ENCODE measurements at regions not wholly inside any gene's neighbourhood (a gene's known extent, or its start where the extent isn't known, plus 50 kb on each side); places are given as distances from the start of the nearest gene placed in this dataset.

DNA sequence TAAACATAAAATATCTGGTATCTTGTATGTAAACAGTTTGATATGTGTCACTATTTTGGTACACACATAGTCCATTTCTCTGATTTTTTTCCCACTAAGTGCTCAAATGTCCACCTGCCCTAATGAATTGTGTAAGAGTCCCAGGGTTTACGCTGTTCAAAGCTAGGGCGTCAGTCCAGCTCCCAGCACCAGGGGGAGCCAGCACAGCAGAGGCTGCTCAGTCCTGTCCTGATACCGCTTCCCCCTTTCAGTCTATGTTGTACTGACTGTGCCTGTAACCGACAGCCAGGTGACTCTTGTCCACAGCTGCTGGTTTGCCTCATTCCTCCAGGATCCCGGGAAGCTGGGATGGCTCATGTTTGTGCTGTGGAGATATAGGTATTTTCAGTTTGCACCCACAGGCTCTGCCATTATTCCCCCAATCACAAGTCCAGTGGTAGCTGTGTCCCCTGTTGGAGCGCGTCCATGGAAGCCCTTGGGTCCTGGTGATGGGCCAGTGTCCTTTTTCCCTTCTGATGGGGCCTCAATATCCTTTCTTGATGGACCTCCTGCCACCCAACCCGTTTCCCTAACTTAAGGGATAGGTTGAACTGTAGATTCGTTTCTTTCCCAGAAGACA, 242.0 kb downstream of the NEDD1 start:
- Histone ChIP-seq H3K4me2 (no peak overlapping the region), H3K9me2 (ENCODE audit: insufficient read depth) (no peaks in the 10 kb centered on the region), H2AFZ (no peak overlapping the region), H3K27me3 (ENCODE audit: insufficient read depth, low read depth) (peaks cover 19% of the 10 kb centered on the region; the same call in 1 of the 2 replicates), H3K36me3 (ENCODE audit: low read depth) (no peaks in the 10 kb centered on the region), H3K79me2 (ENCODE audit: low read depth) (no peaks in the 10 kb centered on the region), H3K27ac (no peak overlapping the region), H3K9me3 (ENCODE audit: insufficient read depth, low read depth) (no peaks in the 10 kb centered on the region), H3K4me3 (no peak overlapping the region), H3F3A (ENCODE audit: insufficient read depth, low read depth) (no peaks in the 10 kb centered on the region), H3K4me1 (replicated peaks; ENCODE audit: insufficient read depth) (no peaks in the 10 kb centered on the region), H4K20me1 (ENCODE audit: insufficient read depth) (no peaks in the 10 kb centered on the region)
- TF ChIP-seq CTCF (conservative IDR thresholded peaks at IDR 0.05): peak; percentile 71
- no peak for TF ChIP-seq EZH2 (IDR thresholded peaks at IDR 0.05; ENCODE audit: low read depth)
- no TSS peak for BruUV-seq (replicated peaks)
- ChIA-PET POLR2A (ENCODE audit: unreplicated experiment) (no interaction called here), CTCF (no interaction called here)
- intact Hi-C loops (cut with micrococcal nuclease; ENCODE audit: unreplicated experiment): loop anchor here (1.0 kb wide), 1 partner anchor 1248 kb away; no protein-coding TSS in a partner anchor
- peak in 1 of 2 experiments; percentile 41 for DNase-seq

GRCh38 chr12:97151481-97151880, 244.4 kb downstream of the NEDD1 start:
- POLR2A ChIA-PET (ENCODE audit: unreplicated experiment): no interaction called here

DNA sequence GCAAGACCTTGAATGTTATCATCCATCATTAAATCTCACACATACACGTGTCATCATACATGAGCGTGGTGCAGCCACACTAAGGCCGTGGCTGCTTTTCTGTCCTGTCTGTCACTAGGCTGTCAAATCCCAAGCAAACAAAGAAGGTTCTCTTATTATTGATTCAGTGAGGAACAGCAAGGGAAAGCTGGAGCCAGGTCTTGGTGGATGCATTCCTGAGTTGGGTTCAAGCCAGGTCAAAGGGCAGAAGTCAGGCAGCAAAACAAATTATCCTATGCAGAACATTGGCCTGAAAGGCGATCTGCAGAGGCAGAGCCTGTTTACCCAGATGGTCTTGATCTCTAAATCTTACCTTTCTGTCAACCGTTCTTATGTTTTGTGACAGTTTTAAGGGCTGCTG, 252.3 kb downstream of the NEDD1 start:
- ChIA-PET CTCF (no interaction called here), POLR2A (ENCODE audit: unreplicated experiment) (no interaction called here)
- H3K4me3 ChIP-seq: no peak overlapping the region
- H3K36me3 ChIP-seq (ENCODE audit: low read depth): no peaks in the 10 kb centered on the region
- no peaks in the 10 kb centered on the region for H3K79me2 ChIP-seq (ENCODE audit: low read depth)
- H3K9me3 ChIP-seq (ENCODE audit: insufficient read depth, low read depth): no peaks in the 10 kb centered on the region
- no peak overlapping the region for H3K27ac ChIP-seq
- intact Hi-C loops (cut with micrococcal nuclease; ENCODE audit: unreplicated experiment): no loop called here
- H3K4me2 ChIP-seq: no peak overlapping the region
- no peak overlapping the region for H2AFZ ChIP-seq
- TF ChIP-seq CTCF (conservative IDR thresholded peaks at IDR 0.05) (no peak), EZH2 (IDR thresholded peaks at IDR 0.05; ENCODE audit: low read depth) (no peak)
- no TSS peak for BruUV-seq (replicated peaks)
- no peaks in the 10 kb centered on the region for H3K4me1 ChIP-seq (replicated peaks; ENCODE audit: insufficient read depth)
- DNase-seq: no peak
- no peaks in the 10 kb centered on the region for H3F3A ChIP-seq (ENCODE audit: insufficient read depth, low read depth)
- H3K27me3 ChIP-seq (ENCODE audit: insufficient read depth, low read depth): no peaks in the 10 kb centered on the region
- no peaks in the 10 kb centered on the region for H4K20me1 ChIP-seq (ENCODE audit: insufficient read depth)
- H3K9me2 ChIP-seq (ENCODE audit: insufficient read depth): no peaks in the 10 kb centered on the region

More at GRCh38 chr12:97151481-97151880, 244.4 kb downstream of the NEDD1 start:
- Histone ChIP-seq H3K4me3 (no peak overlapping the region), H3K27me3 (ENCODE audit: insufficient read depth, low read depth) (peaks cover 4% of the 10 kb centered on the region; the same call in 1 of the 2 replicates), H3F3A (ENCODE audit: insufficient read depth, low read depth) (no peaks in the 10 kb centered on the region), H3K27ac (no peak overlapping the region), H4K20me1 (ENCODE audit: insufficient read depth) (no peaks in the 10 kb centered on the region), H3K9me3 (ENCODE audit: insufficient read depth, low read depth) (no peaks in the 10 kb centered on the region), H3K79me2 (ENCODE audit: low read depth) (no peaks in the 10 kb centered on the region), H3K9me2 (ENCODE audit: insufficient read depth) (no peaks in the 10 kb centered on the region), H3K4me2 (no peak overlapping the region), H3K36me3 (ENCODE audit: low read depth) (no peaks in the 10 kb centered on the region), H2AFZ (no peak overlapping the region), H3K4me1 (replicated peaks; ENCODE audit: insufficient read depth) (no peaks in the 10 kb centered on the region)
- DNase-seq: no peak
- TF ChIP-seq EZH2 (IDR thresholded peaks at IDR 0.05; ENCODE audit: low read depth): no peak
- CTCF ChIA-PET: no interaction called here
- no TSS peak for BruUV-seq (replicated peaks)
- intact Hi-C loops (cut with micrococcal nuclease; ENCODE audit: unreplicated experiment): no loop called here

GRCh38 chr12:97160277-97160676, 253.2 kb downstream of the NEDD1 start:
- Histone ChIP-seq H3K4me2 (no peak overlapping the region), H3K4me3 (no peak overlapping the region), H3K36me3 (ENCODE audit: low read depth) (no peaks in the 10 kb centered on the region), H2AFZ (no peak overlapping the region), H3K27me3 (ENCODE audit: insufficient read depth, low read depth) (no peaks in the 10 kb centered on the region), H3K9me2 (ENCODE audit: insufficient read depth) (no peaks in the 10 kb centered on the region), H4K20me1 (ENCODE audit: insufficient read depth) (no peaks in the 10 kb centered on the region), H3K27ac (no peak overlapping the region), H3K4me1 (replicated peaks; ENCODE audit: insufficient read depth) (no peaks in the 10 kb centered on the region), H3K79me2 (ENCODE audit: low read depth) (no peaks in the 10 kb centered on the region), H3F3A (ENCODE audit: insufficient read depth, low read depth) (no peaks in the 10 kb centered on the region), H3K9me3 (ENCODE audit: insufficient read depth, low read depth) (no peaks in the 10 kb centered on the region)
- TF ChIP-seq EZH2 (IDR thresholded peaks at IDR 0.05; ENCODE audit: low read depth) (no peak), CTCF (conservative IDR thresholded peaks at IDR 0.05) (no peak)
- DNase-seq: no peak
- intact Hi-C loops (cut with micrococcal nuclease; ENCODE audit: unreplicated experiment): no loop called here
- no TSS peak for BruUV-seq (replicated peaks)
- ChIA-PET POLR2A (ENCODE audit: unreplicated experiment) (no interaction called here), CTCF (no interaction called here)
